WTC11 (cell line): ENCODE measurements at regions not wholly inside any gene's neighbourhood (a gene's known extent, or its start where the extent isn't known, plus 50 kb on each side); places are given as distances from the start of the nearest gene placed in this dataset.

Experiments
- ATAC-seq: fragments of 200-7000 bp; cut with Tn5 transposase; 2 replicates; pipeline ENCODE4 v1.10.0; 2021; ENCODE audit warnings: mild to moderate bottlenecking, moderate library complexity
- CTCF ChIA-PET: fragments of 300-600 bp; sonication (Branson Sonifier 250); formaldehyde crosslinking; loops from one replicate; lab custom pipeline; 2021; ENCODE audit warnings: antibody characterized with exemption; lab: Charles Lee
- POLR2A ChIA-PET: fragments of 350-600 bp; sonication (Branson Sonifier 250); formaldehyde crosslinking; loops from one replicate; lab custom pipeline; 2021; ENCODE audit warnings: antibody characterized with exemption; lab: Charles Lee
- DNase-seq: peaks from one replicate; pipeline ENCODE4 v3.0.0; 2021; ENCODE audit warnings: low spot score
- H3K27ac Mint-ChIP-seq: 2 replicates; pipeline ENCODE4 v1.8.0; 2021; ENCODE audit warnings: mixed read lengths
- H3K27me3 Mint-ChIP-seq: 2 replicates; pipeline ENCODE4 v1.8.0; 2021; ENCODE audit warnings: low read depth, mild to moderate bottlenecking, moderate library complexity, mixed read lengths
- H3K36me3 Mint-ChIP-seq: 2 replicates; pipeline ENCODE4 v1.8.0; 2021; ENCODE audit warnings: mixed read lengths
- H3K4me1 Mint-ChIP-seq: 2 replicates; pipeline ENCODE4 v1.8.0; 2022; ENCODE audit warnings: mixed read lengths
- H3K4me3 Mint-ChIP-seq: 2 replicates; pipeline ENCODE4 v1.8.0; 2021; ENCODE audit warnings: mild to moderate bottlenecking, moderate library complexity, mixed read lengths
- H3K9me3 Mint-ChIP-seq: 2 replicates; pipeline ENCODE4 v1.8.0; 2021; ENCODE audit warnings: mixed read lengths
- ATF1 ChIP-seq: sonication (generic); formaldehyde crosslinking; IDR thresholded peaks from 2 replicates; pipeline ENCODE4 v1.8.1; 2023; ENCODE audit warnings: mild to moderate bottlenecking, moderate library complexity, missing genetic modification reagents
- ATF2 ChIP-seq: sonication (generic); formaldehyde crosslinking; IDR thresholded peaks from 2 replicates; pipeline ENCODE4 v1.8.1; 2022; ENCODE audit warnings: low read depth, missing genetic modification reagents, borderline replicate concordance
- CREB1 ChIP-seq: sonication (generic); formaldehyde crosslinking; IDR thresholded peaks from 2 replicates; pipeline ENCODE4 v1.8.0; 2023; ENCODE audit warnings: mild to moderate bottlenecking, missing genetic modification reagents
- ESRRA ChIP-seq: sonication (generic); formaldehyde crosslinking; IDR thresholded peaks from 2 replicates; pipeline ENCODE4 v1.8.1; 2022; ENCODE audit warnings: mild to moderate bottlenecking, missing genetic modification reagents, borderline replicate concordance
- FOXJ3 ChIP-seq: sonication (generic); formaldehyde crosslinking; IDR thresholded peaks from 2 replicates; pipeline ENCODE4 v1.9.0; 2021; ENCODE audit warnings: missing genetic modification reagents, mild to moderate bottlenecking, borderline replicate concordance
- GRHL2 ChIP-seq: fragments of 250-450 bp; sonication (Bioruptor Pico); IDR thresholded peaks from 2 replicates; pipeline ENCODE4 v1.8.0; 2022; ENCODE audit warnings: mild to moderate bottlenecking, moderate library complexity; ENCODE audit not compliant: insufficient replicate concordance, severe bottlenecking
- HMGXB4 ChIP-seq: sonication (generic); formaldehyde crosslinking; IDR thresholded peaks from 2 replicates; pipeline ENCODE4 v1.8.1; 2023; ENCODE audit warnings: mild to moderate bottlenecking, moderate library complexity, missing genetic modification reagents
- IRF2 ChIP-seq: sonication (generic); formaldehyde crosslinking; IDR thresholded peaks from 2 replicates; pipeline ENCODE4 v1.8.0; 2022; ENCODE audit warnings: low read depth, missing genetic modification reagents, borderline replicate concordance
- MAX ChIP-seq: sonication (generic); formaldehyde crosslinking; IDR thresholded peaks from 2 replicates; pipeline ENCODE4 v1.8.0; 2022; ENCODE audit warnings: mild to moderate bottlenecking, missing genetic modification reagents
- NFE2L1 ChIP-seq: sonication (generic); formaldehyde crosslinking; IDR thresholded peaks from 2 replicates; pipeline ENCODE4 v1.8.1; 2023; ENCODE audit warnings: missing genetic modification reagents
- NR1H2 ChIP-seq: sonication (generic); formaldehyde crosslinking; IDR thresholded peaks from 2 replicates; pipeline ENCODE4 v1.9.0; 2021; ENCODE audit warnings: mild to moderate bottlenecking, moderate library complexity, missing genetic modification reagents
- SMAD3 ChIP-seq: sonication (generic); formaldehyde crosslinking; IDR thresholded peaks from 2 replicates; pipeline ENCODE4 v1.8.0; 2022; ENCODE audit warnings: missing genetic modification reagents, mild to moderate bottlenecking, borderline replicate concordance
- SOX15 ChIP-seq: fragments of 250-450 bp; sonication (Bioruptor Pico); IDR thresholded peaks from 2 replicates; pipeline ENCODE4 v1.9.0; 2021; ENCODE audit warnings: mild to moderate bottlenecking
- SP1 ChIP-seq: sonication (generic); formaldehyde crosslinking; conservative IDR thresholded peaks from 2 replicates; pipeline ENCODE4 v1.8.1; 2022; ENCODE audit warnings: missing genetic modification reagents
- STAT6 ChIP-seq: sonication (generic); formaldehyde crosslinking; conservative IDR thresholded peaks from 2 replicates; pipeline ENCODE4 v1.8.1; 2023; ENCODE audit warnings: mild to moderate bottlenecking, low read depth, missing genetic modification reagents, moderate library complexity
- USF1 ChIP-seq: sonication (generic); formaldehyde crosslinking; IDR thresholded peaks from 2 replicates; pipeline ENCODE4 v1.8.0; 2022; ENCODE audit warnings: mild to moderate bottlenecking, missing genetic modification reagents
- ZNF219 ChIP-seq: sonication (generic); formaldehyde crosslinking; IDR thresholded peaks from 2 replicates; pipeline ENCODE4 v1.8.0; 2023; ENCODE audit warnings: missing genetic modification reagents, mild to moderate bottlenecking, borderline replicate concordance
- ZNF396 ChIP-seq: fragments of 250-450 bp; sonication (Bioruptor Pico); IDR thresholded peaks from 2 replicates; pipeline ENCODE4 v1.8.0; 2021; ENCODE audit warnings: mild to moderate bottlenecking, moderate library complexity, borderline replicate concordance
- ZNF416 ChIP-seq: fragments of 250-450 bp; sonication (Bioruptor Pico); IDR thresholded peaks from 2 replicates; pipeline ENCODE4 v1.9.0; 2021; ENCODE audit warnings: mild to moderate bottlenecking, inconsistent platforms
- ZNF425 ChIP-seq: fragments of 250-450 bp; sonication (Bioruptor Pico); conservative IDR thresholded peaks from 2 replicates; pipeline ENCODE4 v1.9.0; 2021; ENCODE audit warnings: mild to moderate bottlenecking

- no peak for TF ChIP-seq ATF1
- no peak for TF ChIP-seq SMAD3 (CRISPR knock-in tag)
- no peak for TF ChIP-seq FOXJ3 (CRISPR knock-in tag)
- no peak for TF ChIP-seq ATF2 (CRISPR knock-in tag)
- TF ChIP-seq NFE2L1 (CRISPR knock-in tag), result no peak
- no peak for TF ChIP-seq ESRRA (CRISPR knock-in tag)
- no peak for TF ChIP-seq ZNF219
- TF ChIP-seq, all 79 proteins: peak for 0
These were observed 519.8 kb upstream of the MYT1L start (continued) for GRCh38 chr2:2850859-2851258.

GRCh38 chr2:2850218-2850755, 519.2 kb upstream of the MYT1L start:
- CTCF ChIA-PET, result no interaction called here
- H3K27me3 Mint-ChIP-seq, result no peaks in the 10 kb centered on the region
- ATAC-seq, result no peak
- POLR2A ChIA-PET, result no interaction called here
- H3K4me1 Mint-ChIP-seq, result peaks cover 12% of the 10 kb centered on the region
- H3K27ac Mint-ChIP-seq, result no peak overlapping the region
- no peak overlapping the region for H3K4me3 Mint-ChIP-seq
- no peaks in the 10 kb centered on the region for H3K36me3 Mint-ChIP-seq
- TF ChIP-seq SOX15 (CRISPR knock-in tag) (no peak), GRHL2 (CRISPR knock-in tag) (no peak), FOXJ3 (CRISPR knock-in tag) (no peak), HMGXB4 (no peak), NR1H2 (no peak), ZNF396 (CRISPR knock-in tag) (no peak), USF1 (CRISPR knock-in tag) (no peak), ZNF425 (CRISPR knock-in tag) (no peak), ZNF416 (CRISPR knock-in tag) (no peak), CREB1 (CRISPR knock-in tag) (no peak), IRF2 (no peak), SP1 (CRISPR knock-in tag) (no peak), MAX (CRISPR knock-in tag) (no peak), STAT6 (CRISPR knock-in tag) (no peak)
- TF ChIP-seq, all 79 proteins: peak for 0
- H3K9me3 Mint-ChIP-seq, result no peaks in the 10 kb centered on the region
- DNase-seq, result no peak
